ENCODE measurements at regions not wholly inside any gene's neighbourhood (a gene's known extent, or its start where the extent isn't known, plus 50 kb on each side); places are given as distances from the start of the nearest gene placed in this dataset.

- no peak for TF ChIP-seq POLR2AphosphoS5 (IDR thresholded peaks at IDR 0.05; ENCODE audit: low read depth, low read length)
- no peak for TF ChIP-seq TAF1 (IDR thresholded peaks at IDR 0.05; ENCODE audit: borderline replicate concordance, insufficient read depth, low read length)
- no peak for TF ChIP-seq REST (IDR thresholded peaks at IDR 0.05; ENCODE audit: insufficient read depth in 1 of 2, low read depth in 2 of 2, low read length in 2 of 2)
These were observed 139.8 kb downstream of the ZFP36L2 start for GRCh38 chr2:43086451-43087221.

All from PFSK-1 (cell line).